HepG2 (cell line): ENCODE measurements at regions not wholly inside any gene's neighbourhood (a gene's known extent, or its start where the extent isn't known, plus 50 kb on each side); places are given as distances from the start of the nearest gene placed in this dataset.

Experiments used
- ATAC-seq: fragments of 200-7000 bp; cut with Tn5 transposase; 3 replicates; pipeline ENCODE4 v1.9.1; 2020; ENCODE audit warnings: mild to moderate bottlenecking, moderate library complexity
- BruUV-seq: library from RNA; stranded (reverse); fragments of 400-500 nt; replicated peaks from 2 replicates; lab custom pipeline; 2021; lab: Mats Ljungman, UMichigan
- CTCF ChIA-PET: fragments of 300-600 bp; formaldehyde crosslinking; extraction: SDS; loops from one replicate; lab custom pipeline; 2021; ENCODE audit warnings: low total read pairs, inconsistent platforms, low intra/inter-chr PET ratio; lab: Yijun Ruan, JAX
- POLR2A ChIA-PET: fragments of 350-600 bp; sonication (Branson Sonifier 250); formaldehyde crosslinking; loops from one replicate; lab custom pipeline; 2020; ENCODE audit warnings: antibody characterized with exemption, inconsistent platforms; lab: Yijun Ruan, JAX
- DNase-seq: peaks from one replicate; pipeline ENCODE4 v3.0.0-alpha.2; 2015; ENCODE audit warnings: low spot score
- FAIRE-seq: peaks from 3 replicates; lab custom pipeline; 2011; peaks lifted over from hg19 to GRCh38; lab: Jason Lieb, UNC
- H2AFZ ChIP-seq: one replicate; pipeline ENCODE4 v1.6.1; 2011; ENCODE audit warnings: low read length, inconsistent platforms
- H3K27ac ChIP-seq: fragments of 300-600 bp; 3 replicates; pipeline ENCODE4 v1.8.0; 2011; ENCODE audit warnings: mixed run types, mild to moderate bottlenecking, mixed read lengths, low read length, inconsistent platforms; ENCODE audit not compliant: insufficient read depth; ENCODE audit errors: extremely low read length
- H3K27me3 ChIP-seq, 2 experiments: fragments of 200-600 bp in 1 of 2; 2 replicates in 1 of 2; 3 replicates in 1 of 2; pipeline versions ENCODE4 v1.6.0 to v1.8.0; 2011; ENCODE audit warnings: low read length in 2 of 2, mild to moderate bottlenecking in 2 of 2, moderate library complexity in 2 of 2, inconsistent platforms in 1 of 2; ENCODE audit not compliant: insufficient read depth in 2 of 2, control insufficient read depth in 1 of 2
- H3K36me3 ChIP-seq, 2 experiments: fragments of 200-600 bp in 1 of 2; replicated peaks in 1 of 2; 2 replicates in 1 of 2; 3 replicates in 1 of 2; pipeline versions ENCODE4 v1.5.1 to v1.8.0; 2011; ENCODE audit warnings: low read length in 2 of 2, inconsistent platforms in 1 of 2; ENCODE audit not compliant: insufficient read depth in 2 of 2, control insufficient read depth in 1 of 2
- H3K4me1 ChIP-seq: 2 replicates; pipeline ENCODE4 v1.5.1; 2012; ENCODE audit warnings: low read length, inconsistent platforms; ENCODE audit not compliant: insufficient read depth
- H3K4me2 ChIP-seq: 2 replicates; pipeline ENCODE4 v1.6.0; 2011; ENCODE audit warnings: low read depth, low read length, inconsistent platforms
- H3K4me3 ChIP-seq, 3 experiments: fragments of 200-600 bp in 1 of 3; sonication (generic), shearing (Covaris generic) in 1 of 3; replicated peaks in 1 of 3; 2 replicates each; pipeline ENCODE4 v1.5.1; 2011 to 2016; ENCODE audit warnings: low read length in 3 of 3, inconsistent platforms in 2 of 3, low read depth in 2 of 3, mild to moderate bottlenecking in 2 of 3, control low read depth in 1 of 3, mixed read lengths in 1 of 3; ENCODE audit not compliant: insufficient read depth in 1 of 3
- H3K79me2 ChIP-seq: one replicate; pipeline ENCODE4 v1.6.1; 2011; ENCODE audit warnings: low read length, inconsistent platforms; ENCODE audit not compliant: insufficient read depth
- H3K9ac ChIP-seq: 2 replicates; pipeline ENCODE4 v1.6.0; 2011; ENCODE audit warnings: mild to moderate bottlenecking, low read depth, low read length, inconsistent platforms; ENCODE audit not compliant: insufficient read depth
- H3K9me3 ChIP-seq: 2 replicates; pipeline ENCODE4 v1.5.1; 2012; ENCODE audit warnings: mild to moderate bottlenecking, low read length
- H4K20me1 ChIP-seq: 2 replicates; pipeline ENCODE4 v1.6.0; 2011; ENCODE audit warnings: inconsistent platforms, mild to moderate bottlenecking, low read length, moderate library complexity; ENCODE audit not compliant: insufficient read depth
- FOXJ3 ChIP-seq: sonication (generic); formaldehyde crosslinking; IDR thresholded peaks from 2 replicates; pipeline ENCODE4 v1.4.0; 2020; ENCODE audit warnings: missing genetic modification reagents, mild to moderate bottlenecking, borderline replicate concordance
- KLF15 ChIP-seq: sonication (generic); formaldehyde crosslinking; IDR thresholded peaks from 2 replicates; pipeline ENCODE4 v1.8.1; 2023; ENCODE audit warnings: borderline replicate concordance, mild to moderate bottlenecking, inconsistent platforms, missing genetic modification reagents, mixed read lengths
- SOX5 ChIP-seq: IDR thresholded peaks from 2 replicates; pipeline ENCODE4 v1.6.1; 2016; ENCODE audit warnings: borderline replicate concordance
- TCF7 ChIP-seq: sonication (generic); IDR thresholded peaks from 2 replicates; pipeline ENCODE4 v1.6.1; 2016; ENCODE audit warnings: antibody characterized with exemption, low read depth
- ZFAT ChIP-seq: sonication (generic); formaldehyde crosslinking; conservative IDR thresholded peaks from 2 replicates; pipeline ENCODE4 v1.8.1; 2023; ENCODE audit warnings: missing genetic modification reagents, inconsistent platforms
- ZNF354B ChIP-seq: sonication (generic); formaldehyde crosslinking; IDR thresholded peaks from 2 replicates; pipeline ENCODE4 v1.8.0; 2022; ENCODE audit warnings: mild to moderate bottlenecking, missing genetic modification reagents
- ZNF431 ChIP-seq: sonication (generic); formaldehyde crosslinking; IDR thresholded peaks from 2 replicates; pipeline ENCODE4 v1.9.0; 2022; ENCODE audit warnings: missing genetic modification reagents, low read depth, mild to moderate bottlenecking, borderline replicate concordance
- ZNF775 ChIP-seq: sonication (generic); formaldehyde crosslinking; IDR thresholded peaks from 2 replicates; pipeline ENCODE4 v1.4.0; 2020; ENCODE audit warnings: missing genetic modification reagents, mild to moderate bottlenecking, moderate library complexity, borderline replicate concordance
- WGBS: methylation state at CpG from one replicate; pipeline ENCODE4 v1.1.6; 2017; ENCODE audit warnings: low lambda C conversion rate; 5-methylcytosine and 5-hydroxymethylcytosine counted together
- in situ Hi-C: cut with HindIII; loops from 2 replicates; pipeline ENCODE4 v1.10.0; 2017; ENCODE audit warnings: low pct_unique_long_range_greater_than_20kb; ENCODE audit not compliant: extremely low pct_ligation_motif_present
- intact Hi-C: fragments of 100-400 bp; cut with micrococcal nuclease; formaldehyde crosslinking; loops from one replicate; pipeline ENCODE4 v1.10.0; 2022; ENCODE audit not compliant: unreplicated experiment
- TF ChIP-seq, protein P1 (sequence below): sonication (generic); formaldehyde crosslinking; IDR thresholded peaks from 2 replicates; pipeline ENCODE4 v1.9.0; 2022; ENCODE audit warnings: missing genetic modification reagents, mild to moderate bottlenecking, borderline replicate concordance
- TF ChIP-seq, protein P2 (sequence below): sonication (generic); formaldehyde crosslinking; IDR thresholded peaks from 2 replicates; pipeline ENCODE4 v1.4.0; 2020; ENCODE audit warnings: missing genetic modification reagents
- TF ChIP-seq, protein P3 (sequence below): sonication (generic); formaldehyde crosslinking; IDR thresholded peaks from 2 replicates; pipeline ENCODE4 v1.4.0; 2020; ENCODE audit warnings: mild to moderate bottlenecking, missing genetic modification reagents
- TF ChIP-seq, protein P4 (sequence below): sonication (generic); formaldehyde crosslinking; IDR thresholded peaks from 2 replicates; pipeline ENCODE4 v1.8.1; 2023; ENCODE audit warnings: mild to moderate bottlenecking, moderate library complexity, missing genetic modification reagents
- TF ChIP-seq, protein P5 (sequence below): sonication (generic); formaldehyde crosslinking; IDR thresholded peaks from 2 replicates; pipeline ENCODE4 v1.5.1; 2020; ENCODE audit warnings: missing genetic modification reagents, mild to moderate bottlenecking, borderline replicate concordance
- TF ChIP-seq, protein P6 (sequence below): sonication (generic); formaldehyde crosslinking; IDR thresholded peaks from 2 replicates; pipeline ENCODE4 v1.8.1; 2022; ENCODE audit warnings: mild to moderate bottlenecking, missing genetic modification reagents

DNA sequence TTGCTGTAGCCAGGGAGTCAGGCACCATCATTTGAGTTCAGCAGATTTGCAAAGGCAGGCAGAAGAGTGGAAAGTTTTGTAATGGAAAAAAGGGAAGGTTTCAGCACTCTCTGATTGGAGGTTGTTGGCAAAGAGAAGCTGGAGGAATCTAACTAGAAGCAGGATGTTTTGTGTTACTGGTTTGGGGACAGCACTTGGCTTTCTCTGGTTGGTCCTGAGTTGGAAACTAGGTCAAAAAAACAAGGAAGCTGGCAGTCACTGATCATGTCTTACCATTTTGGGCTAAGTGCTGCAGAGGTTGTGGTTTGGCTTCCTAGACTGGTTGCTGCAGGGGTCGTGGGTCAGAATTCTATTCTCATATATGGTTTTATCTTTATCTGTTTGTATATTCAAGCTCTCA, 189.8 kb downstream of the DRD1 start (continued):
- no peak for TF ChIP-seq ZFAT (CRISPR knock-in tag)
- no peak for TF ChIP-seq TCF7
- no peak for TF ChIP-seq KLF15 (CRISPR knock-in tag)
- TF ChIP-seq, protein P1, sequence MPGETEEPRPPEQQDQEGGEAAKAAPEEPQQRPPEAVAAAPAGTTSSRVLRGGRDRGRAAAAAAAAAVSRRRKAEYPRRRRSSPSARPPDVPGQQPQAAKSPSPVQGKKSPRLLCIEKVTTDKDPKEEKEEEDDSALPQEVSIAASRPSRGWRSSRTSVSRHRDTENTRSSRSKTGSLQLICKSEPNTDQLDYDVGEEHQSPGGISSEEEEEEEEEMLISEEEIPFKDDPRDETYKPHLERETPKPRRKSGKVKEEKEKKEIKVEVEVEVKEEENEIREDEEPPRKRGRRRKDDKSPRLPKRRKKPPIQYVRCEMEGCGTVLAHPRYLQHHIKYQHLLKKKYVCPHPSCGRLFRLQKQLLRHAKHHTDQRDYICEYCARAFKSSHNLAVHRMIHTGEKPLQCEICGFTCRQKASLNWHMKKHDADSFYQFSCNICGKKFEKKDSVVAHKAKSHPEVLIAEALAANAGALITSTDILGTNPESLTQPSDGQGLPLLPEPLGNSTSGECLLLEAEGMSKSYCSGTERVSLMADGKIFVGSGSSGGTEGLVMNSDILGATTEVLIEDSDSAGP (CRISPR knock-in tag), result no peak
- TF ChIP-seq, protein P2, sequence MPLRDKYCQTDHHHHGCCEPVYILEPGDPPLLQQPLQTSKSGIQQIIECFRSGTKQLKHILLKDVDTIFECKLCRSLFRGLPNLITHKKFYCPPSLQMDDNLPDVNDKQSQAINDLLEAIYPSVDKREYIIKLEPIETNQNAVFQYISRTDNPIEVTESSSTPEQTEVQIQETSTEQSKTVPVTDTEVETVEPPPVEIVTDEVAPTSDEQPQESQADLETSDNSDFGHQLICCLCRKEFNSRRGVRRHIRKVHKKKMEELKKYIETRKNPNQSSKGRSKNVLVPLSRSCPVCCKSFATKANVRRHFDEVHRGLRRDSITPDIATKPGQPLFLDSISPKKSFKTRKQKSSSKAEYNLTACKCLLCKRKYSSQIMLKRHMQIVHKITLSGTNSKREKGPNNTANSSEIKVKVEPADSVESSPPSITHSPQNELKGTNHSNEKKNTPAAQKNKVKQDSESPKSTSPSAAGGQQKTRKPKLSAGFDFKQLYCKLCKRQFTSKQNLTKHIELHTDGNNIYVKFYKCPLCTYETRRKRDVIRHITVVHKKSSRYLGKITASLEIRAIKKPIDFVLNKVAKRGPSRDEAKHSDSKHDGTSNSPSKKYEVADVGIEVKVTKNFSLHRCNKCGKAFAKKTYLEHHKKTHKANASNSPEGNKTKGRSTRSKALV (CRISPR knock-in tag), result no peak
- TF ChIP-seq ZNF775 (CRISPR knock-in tag), result no peak
- no peak for TF ChIP-seq FOXJ3 (CRISPR knock-in tag)

DNA sequence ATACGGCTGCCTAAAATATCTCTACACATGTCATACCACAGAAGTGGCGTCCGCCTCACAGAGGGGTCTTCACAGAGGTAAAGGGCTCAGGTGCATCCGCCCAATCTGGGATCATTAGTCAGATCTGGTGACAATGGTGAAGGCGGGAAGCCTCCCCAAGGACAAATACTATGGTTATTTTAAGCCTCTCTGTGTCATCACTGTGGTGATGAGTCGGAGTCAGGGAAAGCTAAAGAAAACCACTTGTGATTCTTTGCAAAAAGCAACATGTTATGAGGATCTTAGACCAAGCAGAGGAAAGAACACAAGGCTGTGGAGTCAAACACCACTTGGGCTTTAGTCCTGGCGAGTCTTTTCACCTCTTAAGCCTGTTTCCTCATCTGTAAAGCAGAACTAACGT, 190.4 kb downstream of the DRD1 start:
- H3K36me3 ChIP-seq, result no peaks in the 10 kb centered on the region
- ChIA-PET CTCF (no interaction called here), POLR2A (no interaction called here)
- no peak overlapping the region for H3K9ac ChIP-seq
- H3K27me3 ChIP-seq, result peaks cover 0 to 13% of the 10 kb centered on the region in 2 experiments; a peak in 2 of 5 replicates
- H3K27ac ChIP-seq, result no peak overlapping the region
- no peak overlapping the region for H3K4me3 ChIP-seq
- no peaks in the 10 kb centered on the region for H3K4me1 ChIP-seq
- 3% methylated on average over 4 of the region's 8 CpGs for WGBS
- no peaks in the 10 kb centered on the region for H4K20me1 ChIP-seq
- no peak for ATAC-seq
- BruUV-seq, result no TSS peak
- no peaks in the 10 kb centered on the region for H3K79me2 ChIP-seq
- FAIRE-seq, result no peak
- in situ Hi-C loops (no loop called here), intact Hi-C loops (no loop called here)
- H3K4me2 ChIP-seq, result no peak overlapping the region
- H2AFZ ChIP-seq, result no peak overlapping the region
- no peaks in the 10 kb centered on the region for H3K9me3 ChIP-seq
- DNase-seq, result no peak
- TF ChIP-seq, protein P3, sequence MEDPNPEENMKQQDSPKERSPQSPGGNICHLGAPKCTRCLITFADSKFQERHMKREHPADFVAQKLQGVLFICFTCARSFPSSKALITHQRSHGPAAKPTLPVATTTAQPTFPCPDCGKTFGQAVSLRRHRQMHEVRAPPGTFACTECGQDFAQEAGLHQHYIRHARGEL, result no peak
- TF ChIP-seq, protein P4, sequence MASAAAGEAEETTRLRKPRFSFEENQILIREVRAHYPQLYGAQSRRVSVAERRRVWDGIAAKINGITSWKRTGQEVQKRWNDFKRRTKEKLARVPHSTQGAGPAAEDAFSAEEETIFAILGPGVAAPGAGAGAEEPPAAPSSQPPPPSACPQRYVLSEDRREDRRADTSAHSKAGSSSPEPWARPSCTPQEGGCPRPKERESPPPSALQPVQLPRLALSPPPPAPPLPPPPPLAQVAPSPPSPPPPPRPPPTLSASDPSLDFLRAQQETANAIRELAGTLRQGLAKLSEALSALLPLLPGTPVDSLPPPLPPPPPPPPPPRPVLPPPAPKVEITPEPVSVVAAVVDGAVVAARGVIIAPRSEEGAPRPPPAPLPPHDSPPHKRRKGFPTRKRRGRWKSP, result no peak
- TF ChIP-seq ZNF431 (CRISPR knock-in tag) (no peak), SOX5 (CRISPR knock-in tag) (no peak), ZNF354B (CRISPR knock-in tag) (no peak)
- TF ChIP-seq, protein P5, sequence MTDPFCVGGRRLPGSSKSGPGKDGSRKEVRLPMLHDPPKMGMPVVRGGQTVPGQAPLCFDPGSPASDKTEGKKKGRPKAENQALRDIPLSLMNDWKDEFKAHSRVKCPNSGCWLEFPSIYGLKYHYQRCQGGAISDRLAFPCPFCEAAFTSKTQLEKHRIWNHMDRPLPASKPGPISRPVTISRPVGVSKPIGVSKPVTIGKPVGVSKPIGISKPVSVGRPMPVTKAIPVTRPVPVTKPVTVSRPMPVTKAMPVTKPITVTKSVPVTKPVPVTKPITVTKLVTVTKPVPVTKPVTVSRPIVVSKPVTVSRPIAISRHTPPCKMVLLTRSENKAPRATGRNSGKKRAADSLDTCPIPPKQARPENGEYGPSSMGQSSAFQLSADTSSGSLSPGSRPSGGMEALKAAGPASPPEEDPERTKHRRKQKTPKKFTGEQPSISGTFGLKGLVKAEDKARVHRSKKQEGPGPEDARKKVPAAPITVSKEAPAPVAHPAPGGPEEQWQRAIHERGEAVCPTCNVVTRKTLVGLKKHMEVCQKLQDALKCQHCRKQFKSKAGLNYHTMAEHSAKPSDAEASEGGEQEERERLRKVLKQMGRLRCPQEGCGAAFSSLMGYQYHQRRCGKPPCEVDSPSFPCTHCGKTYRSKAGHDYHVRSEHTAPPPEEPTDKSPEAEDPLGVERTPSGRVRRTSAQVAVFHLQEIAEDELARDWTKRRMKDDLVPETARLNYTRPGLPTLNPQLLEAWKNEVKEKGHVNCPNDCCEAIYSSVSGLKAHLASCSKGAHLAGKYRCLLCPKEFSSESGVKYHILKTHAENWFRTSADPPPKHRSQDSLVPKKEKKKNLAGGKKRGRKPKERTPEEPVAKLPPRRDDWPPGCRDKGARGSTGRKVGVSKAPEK (CRISPR knock-in tag), result no peak
- TF ChIP-seq, protein P6, sequence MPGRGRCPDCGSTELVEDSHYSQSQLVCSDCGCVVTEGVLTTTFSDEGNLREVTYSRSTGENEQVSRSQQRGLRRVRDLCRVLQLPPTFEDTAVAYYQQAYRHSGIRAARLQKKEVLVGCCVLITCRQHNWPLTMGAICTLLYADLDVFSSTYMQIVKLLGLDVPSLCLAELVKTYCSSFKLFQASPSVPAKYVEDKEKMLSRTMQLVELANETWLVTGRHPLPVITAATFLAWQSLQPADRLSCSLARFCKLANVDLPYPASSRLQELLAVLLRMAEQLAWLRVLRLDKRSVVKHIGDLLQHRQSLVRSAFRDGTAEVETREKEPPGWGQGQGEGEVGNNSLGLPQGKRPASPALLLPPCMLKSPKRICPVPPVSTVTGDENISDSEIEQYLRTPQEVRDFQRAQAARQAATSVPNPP (CRISPR knock-in tag), result no peak
